HUES64 (cell line): ENCODE measurements at regions not wholly inside any gene's neighbourhood (a gene's known extent, or its start where the extent isn't known, plus 50 kb on each side); places are given as distances from the start of the nearest gene placed in this dataset.
"Not testable (repeated sequence)": the region's sequence is repeated elsewhere in the genome, so short reads cannot be mapped to it uniquely, and the experiment has no call there.

ENCODE experiments used
- H3K27ac ChIP-seq: 2 replicates; pipeline ENCODE4 v1.7.0; 2013; ENCODE audit warnings: low read depth, low read length, inconsistent platforms
- H3K27me3 ChIP-seq: 2 replicates; pipeline ENCODE4 v1.6.1; 2013; ENCODE audit warnings: mild to moderate bottlenecking, low read length; ENCODE audit not compliant: insufficient read depth
- H3K36me3 ChIP-seq: 2 replicates; pipeline ENCODE4 v1.6.1; 2013; ENCODE audit warnings: mild to moderate bottlenecking, low read length; ENCODE audit not compliant: insufficient read depth
- H3K4me1 ChIP-seq: 2 replicates; pipeline ENCODE4 v1.6.1; 2013; ENCODE audit warnings: mild to moderate bottlenecking, low read length, moderate library complexity; ENCODE audit not compliant: insufficient read depth
- H3K4me3 ChIP-seq: 2 replicates; pipeline ENCODE4 v1.5.1; 2013; ENCODE audit warnings: mild to moderate bottlenecking, low read length, moderate library complexity
- H3K9ac ChIP-seq: 2 replicates; pipeline ENCODE4 v1.6.1; 2013; ENCODE audit warnings: mild to moderate bottlenecking, low read depth, low read length
- H3K9me3 ChIP-seq: 2 replicates; pipeline ENCODE4 v1.6.1; 2013; ENCODE audit warnings: low read depth, low read length; ENCODE audit not compliant: insufficient read depth
- WGBS: fragments of 150-250, 120-280 bp; methylation state at CpG from one replicate; pipeline ENCODE4 v1.1.7; 2013; ENCODE audit warnings: missing lambda C conversion rate; 5-methylcytosine and 5-hydroxymethylcytosine counted together

GRCh38 chr1:80531182-80531581 is 1269.6 kb upstream of the ADGRL2 start:
- Histone ChIP-seq H3K27ac (no peak overlapping the region), H3K27me3 (no peaks in the 10 kb centered on the region), H3K9ac (no peak overlapping the region), H3K4me1 (peaks cover 37% of the 10 kb centered on the region), H3K4me3 (no peak overlapping the region), H3K36me3 (no peaks in the 10 kb centered on the region), H3K9me3 (no peaks in the 10 kb centered on the region)
- 100% methylated on average over 2 of the region's 2 CpGs for WGBS

DNA sequence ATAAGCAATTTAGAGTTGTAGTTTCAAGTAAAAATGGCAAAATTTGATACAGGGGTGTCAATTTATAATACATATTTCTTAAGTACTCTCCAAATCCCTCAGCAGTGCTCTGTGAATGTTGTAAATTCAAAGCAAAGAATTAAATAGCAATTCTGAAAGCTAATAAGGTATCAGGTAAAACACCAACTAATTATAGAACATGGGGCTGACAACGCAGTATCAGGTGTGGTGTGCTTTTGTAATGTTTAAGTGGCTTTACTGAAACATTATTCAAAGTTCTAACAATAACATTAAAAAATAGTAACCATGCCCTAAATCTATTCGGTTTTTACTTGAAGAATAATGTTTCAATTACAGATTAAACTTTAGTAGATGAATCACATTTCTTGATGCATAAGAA is 1271.2 kb upstream of the ADGRL2 start:
- 100% methylated on average over 1 of the region's 2 CpGs for WGBS

GRCh38 chr1:80523861-80524260 is 1276.9 kb upstream of the ADGRL2 start:
- Histone ChIP-seq H3K9me3 (no peaks in the 10 kb centered on the region), H3K27me3 (no peaks in the 10 kb centered on the region), H3K4me1 (no peaks in the 10 kb centered on the region), H3K4me3 (no peak overlapping the region), H3K36me3 (no peaks in the 10 kb centered on the region), H3K27ac (no peak overlapping the region), H3K9ac (no peak overlapping the region)
- WGBS = 95% methylated on average over 1 of the region's 1 CpG

More for the DNA sequence above, 1271.2 kb upstream of the ADGRL2 start:
- Histone ChIP-seq H3K9me3 (no peaks in the 10 kb centered on the region), H3K36me3 (no peaks in the 10 kb centered on the region), H3K27ac (no peak overlapping the region), H3K27me3 (no peaks in the 10 kb centered on the region), H3K4me3 (no peak overlapping the region), H3K9ac (no peak overlapping the region), H3K4me1 (peaks cover 20% of the 10 kb centered on the region)

GRCh38 chr1:80523071-80523470 is 1277.7 kb upstream of the ADGRL2 start:
- not testable (repeated sequence) for H3K36me3 ChIP-seq, H3K4me1 ChIP-seq, H3K9ac ChIP-seq, H3K27me3 ChIP-seq, H3K4me3 ChIP-seq, H3K9me3 ChIP-seq, H3K27ac ChIP-seq

- no peaks in the 10 kb centered on the region for H3K27me3 ChIP-seq
- 91% methylated on average over 1 of the region's 1 CpG for WGBS
- H3K9me3 ChIP-seq = no peaks in the 10 kb centered on the region
Observed at GRCh38 chr1:80520949-80521348, 1279.8 kb upstream of the ADGRL2 start.

GRCh38 chr1:80517062-80517461 is 1283.7 kb upstream of the ADGRL2 start:
- Histone ChIP-seq H3K27ac (no peak overlapping the region), H3K9ac (no peak overlapping the region), H3K9me3 (no peaks in the 10 kb centered on the region), H3K36me3 (no peaks in the 10 kb centered on the region), H3K4me1 (no peaks in the 10 kb centered on the region), H3K27me3 (no peaks in the 10 kb centered on the region), H3K4me3 (no peak overlapping the region)
- WGBS = 100% methylated on average over 1 of the region's 1 CpG

More at GRCh38 chr1:80520949-80521348, 1279.8 kb upstream of the ADGRL2 start:
- no peak overlapping the region for H3K27ac ChIP-seq
- H3K4me1 ChIP-seq = no peaks in the 10 kb centered on the region
- no peak overlapping the region for H3K9ac ChIP-seq
- no peak overlapping the region for H3K4me3 ChIP-seq
- H3K36me3 ChIP-seq = no peaks in the 10 kb centered on the region

DNA sequence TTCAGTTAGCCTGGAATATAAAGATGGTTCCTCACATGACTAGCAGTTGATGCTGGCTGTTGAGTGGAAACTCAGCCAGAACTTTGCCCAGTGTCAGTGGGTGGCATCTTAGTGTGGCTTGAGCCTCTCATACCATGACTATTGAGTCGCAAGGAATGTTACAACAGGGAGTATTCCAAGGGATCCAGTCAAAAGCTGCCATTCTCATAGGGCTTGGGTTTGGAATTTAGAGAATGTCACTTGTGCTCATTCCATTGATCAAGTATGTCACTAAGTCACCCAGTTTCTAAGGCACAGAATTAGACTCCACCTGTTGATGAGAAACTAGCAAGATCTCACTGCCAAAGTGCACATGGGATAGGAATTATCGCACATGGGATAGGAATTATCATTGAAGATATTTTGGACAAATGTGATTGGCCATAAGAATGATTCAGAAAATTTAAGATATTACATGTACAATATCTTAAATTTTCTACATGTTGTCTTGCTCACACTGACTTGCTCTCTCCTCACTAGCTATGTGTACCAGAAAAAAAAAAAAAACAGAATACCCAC is 1290.7 kb upstream of the ADGRL2 start:
- Histone ChIP-seq H3K4me3 (no peak overlapping the region), H3K9ac (no peak overlapping the region), H3K36me3 (no peaks in the 10 kb centered on the region), H3K27ac (no peak overlapping the region; the same call in 1 of the 2 replicates), H3K9me3 (no peaks in the 10 kb centered on the region), H3K27me3 (no peaks in the 10 kb centered on the region), H3K4me1 (peaks cover 7% of the 10 kb centered on the region)
- WGBS = 98% methylated on average over 2 of the region's 2 CpGs

GRCh38 chr1:80506216-80506615 is 1294.5 kb upstream of the ADGRL2 start:
- Histone ChIP-seq H3K27me3 (no peaks in the 10 kb centered on the region), H3K4me1 (peaks cover 7% of the 10 kb centered on the region), H3K4me3 (no peak overlapping the region), H3K9ac (no peak overlapping the region), H3K27ac (0 out of 2 replicates have a peak overlapping the region, but pooled peaks have one; percentile 28), H3K9me3 (no peaks in the 10 kb centered on the region), H3K36me3 (no peaks in the 10 kb centered on the region)
- whole genome bisulfite sequencing = 97% methylated on average over 2 of the region's 2 CpGs

- Histone ChIP-seq H3K36me3 (no peaks in the 10 kb centered on the region), H3K27ac (no peak overlapping the region), H3K27me3 (no peaks in the 10 kb centered on the region), H3K4me1 (no peaks in the 10 kb centered on the region), H3K9ac (no peak overlapping the region), H3K4me3 (no peak overlapping the region), H3K9me3 (no peaks in the 10 kb centered on the region)
Observed at GRCh38 chr1:80498673-80499072, 1302.1 kb upstream of the ADGRL2 start.

DNA sequence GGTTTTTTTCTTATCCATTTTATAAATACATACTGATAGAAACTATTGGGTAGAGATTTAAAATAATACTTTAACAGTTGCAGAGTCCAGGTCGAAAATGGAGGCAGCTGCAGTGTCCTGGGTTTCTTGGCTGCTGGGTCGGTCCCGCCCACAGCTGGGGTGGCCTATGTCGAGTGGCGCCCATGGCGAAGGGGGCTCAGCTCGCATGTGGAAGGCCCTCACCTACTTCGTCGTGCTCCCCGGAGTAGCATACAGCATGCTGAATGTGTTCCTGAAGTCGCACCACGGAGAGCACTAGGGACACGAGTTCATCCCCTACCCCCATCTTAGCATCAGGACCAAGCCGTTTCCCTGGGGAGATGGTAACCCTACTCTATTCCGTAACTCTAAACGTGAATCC is 1304.9 kb upstream of the ADGRL2 start:
- H3K4me1 ChIP-seq = no peaks in the 10 kb centered on the region
- no peaks in the 10 kb centered on the region for H3K9me3 ChIP-seq
- H3K4me3 ChIP-seq = no peak overlapping the region
- no peak overlapping the region for H3K27ac ChIP-seq
- H3K36me3 ChIP-seq = no peaks in the 10 kb centered on the region
- H3K9ac ChIP-seq = no peak overlapping the region
- WGBS = 95% methylated on average over 16 of the region's 16 CpGs
- H3K27me3 ChIP-seq = no peaks in the 10 kb centered on the region

GRCh38 chr1:80472145-80472544 is 1328.6 kb upstream of the ADGRL2 start:
- no CpG with 5 or more reads among the region's 1 CpG for WGBS
- Histone ChIP-seq H3K4me3 (no peak overlapping the region), H3K9ac (no peak overlapping the region), H3K27me3 (no peaks in the 10 kb centered on the region), H3K36me3 (no peaks in the 10 kb centered on the region), H3K9me3 (no peaks in the 10 kb centered on the region), H3K27ac (no peak overlapping the region), H3K4me1 (no peaks in the 10 kb centered on the region)

GRCh38 chr1:80468356-80468755 is 1332.4 kb upstream of the ADGRL2 start:
- no peaks in the 10 kb centered on the region for H3K9me3 ChIP-seq
- no peak overlapping the region for H3K4me3 ChIP-seq
- H3K27me3 ChIP-seq = no peaks in the 10 kb centered on the region
- no CpG with 5 or more reads among the region's 1 CpG for WGBS
- H3K9ac ChIP-seq = no peak overlapping the region
- no peak overlapping the region for H3K27ac ChIP-seq
- no peaks in the 10 kb centered on the region for H3K4me1 ChIP-seq
- no peaks in the 10 kb centered on the region for H3K36me3 ChIP-seq
